Bone marrow (tissue), 2 donors: ENCODE measurements at regions not wholly inside any gene's neighbourhood (a gene's known extent, or its start where the extent isn't known, plus 50 kb on each side); places are given as distances from the start of the nearest gene placed in this dataset.

ENCODE experiments used
- DNase-seq, 2 donors: peaks; one replicate each; lab custom pipeline; 2025; lab: John Stamatoyannopoulos, UW

GRCh38 chr1:14302025-14302424, 296.5 kb upstream of the KAZN start:
- DNase-seq: no peak

- no peak for DNase-seq
Observed at GRCh38 chr1:14303011-14303410, 295.5 kb upstream of the KAZN start.

- no peak for DNase-seq
Observed at GRCh38 chr1:14304381-14304865, 294.1 kb upstream of the KAZN start.

- DNase-seq: no peak
Observed at GRCh38 chr1:14308460-14308859, 290.0 kb upstream of the KAZN start.

- DNase-seq: no peak
Observed at GRCh38 chr1:14309984-14310383, 288.5 kb upstream of the KAZN start.

- no peak for DNase-seq
Observed at GRCh38 chr1:14310476-14310875, 288.0 kb upstream of the KAZN start.

- no peak for DNase-seq
Observed at GRCh38 chr1:14313731-14314431, 284.6 kb upstream of the KAZN start.

GRCh38 chr1:14318830-14319229, 279.7 kb upstream of the KAZN start:
- no peak for DNase-seq

GRCh38 chr1:14320518-14320917, 278.0 kb upstream of the KAZN start:
- no peak for DNase-seq

GRCh38 chr1:14320986-14321385, 277.5 kb upstream of the KAZN start:
- no peak for DNase-seq

GRCh38 chr1:14321422-14321821, 277.1 kb upstream of the KAZN start:
- no peak for DNase-seq

- DNase-seq: no peak
Observed at GRCh38 chr1:14323568-14324247, 274.8 kb upstream of the KAZN start.

GRCh38 chr1:14324248-14324630, 274.2 kb upstream of the KAZN start:
- DNase-seq: no peak

- no peak for DNase-seq
Observed at GRCh38 chr1:14326857-14327256, 271.6 kb upstream of the KAZN start.

GRCh38 chr1:14328685-14329084, 269.8 kb upstream of the KAZN start:
- no peak for DNase-seq

- DNase-seq: no peak
Observed at GRCh38 chr1:14332158-14332557, 266.3 kb upstream of the KAZN start.

- DNase-seq: no peak
Observed at GRCh38 chr1:14334336-14335176, 263.9 kb upstream of the KAZN start.

- no peak for DNase-seq
Observed at GRCh38 chr1:14338509-14338908, 260.0 kb upstream of the KAZN start.

- no peak for DNase-seq
Observed at GRCh38 chr1:14339288-14339687, 259.2 kb upstream of the KAZN start.

- DNase-seq: no peak
Observed at GRCh38 chr1:14340002-14340785, 258.3 kb upstream of the KAZN start.

GRCh38 chr1:14341147-14341546, 257.3 kb upstream of the KAZN start:
- no peak for DNase-seq

- no peak for DNase-seq
Observed at GRCh38 chr1:14345946-14346550, 252.4 kb upstream of the KAZN start.
